ENCODE measurements at regions not wholly inside any gene's neighbourhood (a gene's known extent, or its start where the extent isn't known, plus 50 kb on each side); places are given as distances from the start of the nearest gene placed in this dataset.
"Not testable (repeated sequence)": the region's sequence is repeated elsewhere in the genome, so short reads cannot be mapped to it uniquely, and the experiment has no call there.

GRCh38 chr10:121375172-121375571 lies 223.1 kb downstream of the FGFR2 start:
- DNase-seq, result no peak

GRCh38 chr10:121378251-121378801 lies 219.9 kb downstream of the FGFR2 start:
- DNase-seq, result no peak

- no peak for DNase-seq
Observed at GRCh38 chr10:121379013-121379412, 219.2 kb downstream of the FGFR2 start.

GRCh38 chr10:121380211-121380610 lies 218.0 kb downstream of the FGFR2 start:
- no peak for DNase-seq

GRCh38 chr10:121382029-121382520 lies 216.2 kb downstream of the FGFR2 start:
- DNase-seq, result not testable (repeated sequence)

GRCh38 chr10:121385136-121385535 lies 213.1 kb downstream of the FGFR2 start:
- no peak for DNase-seq

- no peak for DNase-seq
Observed at GRCh38 chr10:121392657-121393056, 205.6 kb downstream of the FGFR2 start.

- DNase-seq, result no peak
Observed at GRCh38 chr10:121393522-121393921, 204.7 kb downstream of the FGFR2 start.

- not testable (repeated sequence) for DNase-seq
Observed at GRCh38 chr10:121400507-121400906, 197.7 kb downstream of the FGFR2 start.

GRCh38 chr10:121403527-121403926 lies 194.7 kb downstream of the FGFR2 start:
- DNase-seq, result no peak

- no peak for DNase-seq
Observed at GRCh38 chr10:121404611-121405010, 193.6 kb downstream of the FGFR2 start.

GRCh38 chr10:121405096-121405495 lies 193.1 kb downstream of the FGFR2 start:
- DNase-seq, result no peak

- DNase-seq, result no peak
Observed at GRCh38 chr10:121405549-121405948, 192.7 kb downstream of the FGFR2 start.

- DNase-seq, result no peak
Observed at GRCh38 chr10:121405953-121406352, 192.3 kb downstream of the FGFR2 start.

- no peak for DNase-seq
Observed at GRCh38 chr10:121406823-121407545, 191.3 kb downstream of the FGFR2 start.

GRCh38 chr10:121409466-121410104 lies 188.7 kb downstream of the FGFR2 start:
- DNase-seq, result no peak

GRCh38 chr10:121411004-121411403 lies 187.2 kb downstream of the FGFR2 start:
- no peak for DNase-seq

- DNase-seq, result no peak
Observed at GRCh38 chr10:121413951-121414350, 184.3 kb downstream of the FGFR2 start.

GRCh38 chr10:121414366-121415062 lies 183.7 kb downstream of the FGFR2 start:
- no peak for DNase-seq

GRCh38 chr10:121415063-121415399 lies 183.2 kb downstream of the FGFR2 start:
- DNase-seq, result no peak

- no peak for DNase-seq
Observed at GRCh38 chr10:121416071-121416470, 182.2 kb downstream of the FGFR2 start.

GRCh38 chr10:121417298-121417697 lies 180.9 kb downstream of the FGFR2 start:
- DNase-seq, result no peak

Data from muscle of arm (tissue), 1 donor.